ENCODE measurements at regions not wholly inside any gene's neighbourhood (a gene's known extent, or its start where the extent isn't known, plus 50 kb on each side); places are given as distances from the start of the nearest gene placed in this dataset.

DNA sequence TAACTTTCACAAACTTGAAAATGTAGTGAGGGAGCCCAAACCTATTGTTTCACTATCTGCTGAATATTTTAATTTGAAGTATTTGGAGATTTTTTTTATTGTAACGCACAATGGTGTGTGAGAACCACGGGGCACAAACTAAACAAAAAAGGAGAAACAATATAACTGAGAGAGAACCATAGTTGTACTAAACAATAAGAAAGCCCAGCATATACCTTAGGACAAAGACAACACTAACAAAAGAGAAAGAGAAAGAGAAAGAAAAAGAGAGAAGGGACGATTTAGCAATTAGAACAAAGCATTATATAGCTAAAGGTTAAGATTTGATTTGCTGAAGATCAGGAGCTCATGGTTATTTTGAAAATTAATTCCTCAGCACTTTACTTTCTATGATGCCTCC lies 906.0 kb upstream of the NXPH2 start:
- Histone ChIP-seq H3K36me3 (ENCODE audit: insufficient read depth, low read length) (no peaks in the 10 kb centered on the region), H3K9me3 (ENCODE audit: insufficient read depth, low read length, severe bottlenecking) (no peaks in the 10 kb centered on the region), H3K9ac (ENCODE audit: low read depth, low read length) (no peak overlapping the region), H3K79me2 (ENCODE audit: insufficient read depth, low read length) (no peaks in the 10 kb centered on the region), H3K4me1 (ENCODE audit: insufficient read depth, low read length) (no peaks in the 10 kb centered on the region), H4K20me1 (ENCODE audit: insufficient read depth, low read length) (no peaks in the 10 kb centered on the region), H3K27me3 (ENCODE audit: insufficient read depth, low read length, poor library complexity) (no peaks in the 10 kb centered on the region), H3K4me2 (ENCODE audit: insufficient read depth, low read length) (no peak overlapping the region), H2AFZ (ENCODE audit: low read depth, low read length) (no peak overlapping the region), H3K4me3 (ENCODE audit: low read depth in 1 of 2, low read length in 2 of 2) (no peak overlapping the region), H3K27ac (ENCODE audit: low read length) (no peak overlapping the region)
- DNase-seq (no peak), ATAC-seq (ENCODE audit: insufficient read depth, low read depth) (no peak)
- no peak for TF ChIP-seq CTCF (IDR thresholded peaks at IDR 0.05; ENCODE audit: borderline replicate concordance, extremely low read depth, low read length, poor library complexity, severe bottlenecking)
- TF ChIP-seq EZH2 (IDR thresholded peaks at IDR 0.05; ENCODE audit: borderline replicate concordance, low read depth, low read length, severe bottlenecking) = no peak

GRCh38 chr2:139685090-139685983 lies 905.1 kb upstream of the NXPH2 start:
- Histone ChIP-seq H3K4me2 (ENCODE audit: insufficient read depth, low read length) (no peak overlapping the region), H3K4me1 (ENCODE audit: insufficient read depth, low read length) (no peaks in the 10 kb centered on the region), H3K4me3 (ENCODE audit: low read depth in 1 of 2, low read length in 2 of 2) (no peak overlapping the region), H3K27me3 (ENCODE audit: insufficient read depth, low read length, poor library complexity) (no peaks in the 10 kb centered on the region), H3K36me3 (ENCODE audit: insufficient read depth, low read length) (no peaks in the 10 kb centered on the region), H3K9ac (ENCODE audit: low read depth, low read length) (no peak overlapping the region), H4K20me1 (ENCODE audit: insufficient read depth, low read length) (no peaks in the 10 kb centered on the region), H3K79me2 (ENCODE audit: insufficient read depth, low read length) (no peaks in the 10 kb centered on the region), H3K27ac (ENCODE audit: low read length) (no peak overlapping the region), H3K9me3 (ENCODE audit: insufficient read depth, low read length, severe bottlenecking) (no peaks in the 10 kb centered on the region), H2AFZ (ENCODE audit: low read depth, low read length) (no peak overlapping the region)
- ATAC-seq (ENCODE audit: insufficient read depth, low read depth) (no peak), DNase-seq (no peak)
- TF ChIP-seq EZH2 (IDR thresholded peaks at IDR 0.05; ENCODE audit: borderline replicate concordance, low read depth, low read length, severe bottlenecking) (no peak), CTCF (IDR thresholded peaks at IDR 0.05; ENCODE audit: borderline replicate concordance, extremely low read depth, low read length, poor library complexity, severe bottlenecking) (no peak)

GRCh38 chr2:139684286-139684860 lies 904.2 kb upstream of the NXPH2 start:
- no peaks in the 10 kb centered on the region for H4K20me1 ChIP-seq (ENCODE audit: insufficient read depth, low read length)
- H2AFZ ChIP-seq (ENCODE audit: low read depth, low read length) = no peak overlapping the region
- no peaks in the 10 kb centered on the region for H3K79me2 ChIP-seq (ENCODE audit: insufficient read depth, low read length)
- H3K9me3 ChIP-seq (ENCODE audit: insufficient read depth, low read length, severe bottlenecking) = no peaks in the 10 kb centered on the region
- ATAC-seq (ENCODE audit: insufficient read depth, low read depth) (no peak), DNase-seq (no peak)
- no peak overlapping the region for H3K27ac ChIP-seq (ENCODE audit: low read length)
- TF ChIP-seq CTCF (IDR thresholded peaks at IDR 0.05; ENCODE audit: borderline replicate concordance, extremely low read depth, low read length, poor library complexity, severe bottlenecking) (no peak), EZH2 (IDR thresholded peaks at IDR 0.05; ENCODE audit: borderline replicate concordance, low read depth, low read length, severe bottlenecking) (no peak)
- no peaks in the 10 kb centered on the region for H3K27me3 ChIP-seq (ENCODE audit: insufficient read depth, low read length, poor library complexity)
- no peak overlapping the region for H3K4me3 ChIP-seq (ENCODE audit: low read depth in 1 of 2, low read length in 2 of 2)
- no peak overlapping the region for H3K9ac ChIP-seq (ENCODE audit: low read depth, low read length)
- no peaks in the 10 kb centered on the region for H3K4me1 ChIP-seq (ENCODE audit: insufficient read depth, low read length)
- no peak overlapping the region for H3K4me2 ChIP-seq (ENCODE audit: insufficient read depth, low read length)
- H3K36me3 ChIP-seq (ENCODE audit: insufficient read depth, low read length) = no peaks in the 10 kb centered on the region

Data from DND-41 (cell line).